ENCODE measurements at regions not wholly inside any gene's neighbourhood (a gene's known extent, or its start where the extent isn't known, plus 50 kb on each side); places are given as distances from the start of the nearest gene placed in this dataset.
"Not testable (repeated sequence)": the region's sequence is repeated elsewhere in the genome, so short reads cannot be mapped to it uniquely, and the experiment has no call there.

GRCh38 chr3:152773633-152774032 is 61.3 kb upstream of the P2RY1 start:
- Histone ChIP-seq H4K20me1 (replicated peaks; ENCODE audit: control insufficient read depth, extremely low read depth, insufficient read depth, low read length) (no peaks in the 10 kb centered on the region), H2AFZ (ENCODE audit: low read depth, low read length) (no peak overlapping the region), H3K79me2 (ENCODE audit: control insufficient read depth, insufficient read depth, low read length) (no peaks in the 10 kb centered on the region), H3K9ac (replicated peaks; ENCODE audit: extremely low read depth, insufficient read depth, low read length) (no peak overlapping the region), H3K27me3 (ENCODE audit: control insufficient read depth in 2 of 2, insufficient read depth in 2 of 2, low read length in 2 of 2) (no peaks in the 10 kb centered on the region), H3K36me3 (ENCODE audit: control insufficient read depth in 2 of 2, extremely low read depth in 1 of 2, insufficient read depth in 2 of 2, low read length in 2 of 2) (no peaks in the 10 kb centered on the region), H3K9me3 (replicated peaks; ENCODE audit: control insufficient read depth, insufficient read depth, low read length) (no peaks in the 10 kb centered on the region), H3K4me3 (replicated peaks in 1 of 3; ENCODE audit: insufficient read depth in 1 of 3, low read depth in 1 of 3, low read length in 3 of 3) (no peak overlapping the region), H3K4me1 (ENCODE audit: control insufficient read depth, extremely low read depth, insufficient read depth, low read length) (no peaks in the 10 kb centered on the region), H3K9me1 (replicated peaks; ENCODE audit: control insufficient read depth, extremely low read depth, insufficient read depth, low read length) (no peaks in the 10 kb centered on the region), H3K4me2 (ENCODE audit: insufficient read depth, low read length) (no peak overlapping the region), H3K27ac (ENCODE audit: insufficient read depth, low read depth, low read length) (no peak overlapping the region)
- BruUV-seq (replicated peaks), result no TSS peak
- POLR2A ChIA-PET, result no interaction called here
- no peak for FAIRE-seq
- no peak for DNase-seq (ENCODE audit: low read depth, low spot score)
- intact Hi-C loops (cut with micrococcal nuclease) (no loop called here), dilution Hi-C loops (cut with MboI; ENCODE audit: extremely low pct_ligation_motif_present, low sequenced_read_pairs) (no loop called here)
- CTCF ChIA-PET, result no interaction called here
- no peak for TF ChIP-seq MYC (IDR thresholded peaks at IDR 0.05; ENCODE audit: low read depth, low read length)
- no peak for TF ChIP-seq MAX (IDR thresholded peaks at IDR 0.05; ENCODE audit: insufficient read depth, insufficient read length)
- TF ChIP-seq FOS (IDR thresholded peaks at IDR 0.05; ENCODE audit: borderline replicate concordance, insufficient read depth, low read length), result no peak
- TF ChIP-seq, protein P1, sequence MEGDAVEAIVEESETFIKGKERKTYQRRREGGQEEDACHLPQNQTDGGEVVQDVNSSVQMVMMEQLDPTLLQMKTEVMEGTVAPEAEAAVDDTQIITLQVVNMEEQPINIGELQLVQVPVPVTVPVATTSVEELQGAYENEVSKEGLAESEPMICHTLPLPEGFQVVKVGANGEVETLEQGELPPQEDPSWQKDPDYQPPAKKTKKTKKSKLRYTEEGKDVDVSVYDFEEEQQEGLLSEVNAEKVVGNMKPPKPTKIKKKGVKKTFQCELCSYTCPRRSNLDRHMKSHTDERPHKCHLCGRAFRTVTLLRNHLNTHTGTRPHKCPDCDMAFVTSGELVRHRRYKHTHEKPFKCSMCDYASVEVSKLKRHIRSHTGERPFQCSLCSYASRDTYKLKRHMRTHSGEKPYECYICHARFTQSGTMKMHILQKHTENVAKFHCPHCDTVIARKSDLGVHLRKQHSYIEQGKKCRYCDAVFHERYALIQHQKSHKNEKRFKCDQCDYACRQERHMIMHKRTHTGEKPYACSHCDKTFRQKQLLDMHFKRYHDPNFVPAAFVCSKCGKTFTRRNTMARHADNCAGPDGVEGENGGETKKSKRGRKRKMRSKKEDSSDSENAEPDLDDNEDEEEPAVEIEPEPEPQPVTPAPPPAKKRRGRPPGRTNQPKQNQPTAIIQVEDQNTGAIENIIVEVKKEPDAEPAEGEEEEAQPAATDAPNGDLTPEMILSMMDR (IDR thresholded peaks at IDR 0.05; ENCODE audit: extremely low read depth in 1 of 2, insufficient read depth in 1 of 2, low read depth in 1 of 2, low read length in 2 of 2), result no peak
- no peak for TF ChIP-seq POLR2AphosphoS5 (IDR thresholded peaks at IDR 0.05; ENCODE audit: insufficient read depth, low read depth, low read length)
- TF ChIP-seq GATA2 (IDR thresholded peaks at IDR 0.05; ENCODE audit: insufficient read depth, insufficient read length, low read depth, low read length), result no peak
- no peak for TF ChIP-seq JUN (IDR thresholded peaks at IDR 0.05; ENCODE audit: borderline replicate concordance, insufficient read depth, insufficient read length, low read depth)
- TF ChIP-seq POLR2A (IDR thresholded peaks at IDR 0.05; ENCODE audit: low read depth, low read length), result no peak
- no peak for TF ChIP-seq EZH2 (IDR thresholded peaks at IDR 0.05; ENCODE audit: borderline replicate concordance, low read depth, low read length, severe bottlenecking)

GRCh38 chr3:152774230-152774629 is 60.7 kb upstream of the P2RY1 start:
- H3K9ac ChIP-seq (replicated peaks; ENCODE audit: extremely low read depth, insufficient read depth, low read length); CTCF ChIA-PET; H2AFZ ChIP-seq (ENCODE audit: low read depth, low read length); H3K4me1 ChIP-seq (ENCODE audit: control insufficient read depth, extremely low read depth, insufficient read depth, low read length); H3K4me3 ChIP-seq (replicated peaks in 1 of 3; ENCODE audit: insufficient read depth in 1 of 3, low read depth in 1 of 3, low read length in 3 of 3); H3K4me2 ChIP-seq (ENCODE audit: insufficient read depth, low read length); H3K36me3 ChIP-seq (ENCODE audit: control insufficient read depth in 2 of 2, extremely low read depth in 1 of 2, insufficient read depth in 2 of 2, low read length in 2 of 2); H3K27ac ChIP-seq (ENCODE audit: insufficient read depth, low read depth, low read length); H3K79me2 ChIP-seq (ENCODE audit: control insufficient read depth, insufficient read depth, low read length); DNase-seq (ENCODE audit: low read depth, low spot score); POLR2A ChIA-PET; dilution Hi-C loops (cut with MboI; ENCODE audit: extremely low pct_ligation_motif_present, low sequenced_read_pairs); H4K20me1 ChIP-seq (replicated peaks; ENCODE audit: control insufficient read depth, extremely low read depth, insufficient read depth, low read length); BruUV-seq (replicated peaks); H3K27me3 ChIP-seq (ENCODE audit: control insufficient read depth in 2 of 2, insufficient read depth in 2 of 2, low read length in 2 of 2); H3K9me1 ChIP-seq (replicated peaks; ENCODE audit: control insufficient read depth, extremely low read depth, insufficient read depth, low read length); H3K9me3 ChIP-seq (replicated peaks; ENCODE audit: control insufficient read depth, insufficient read depth, low read length); intact Hi-C loops (cut with micrococcal nuclease); FAIRE-seq: not testable (repeated sequence)

All from endothelial cell of umbilical vein (primary cell).